HEK293T (cell line): ENCODE measurements at regions not wholly inside any gene's neighbourhood (a gene's known extent, or its start where the extent isn't known, plus 50 kb on each side); places are given as distances from the start of the nearest gene placed in this dataset.

Experiments used
- ARNT ChIP-seq: fragments of 450-650 bp; IDR thresholded peaks from 2 replicates; pipeline ENCODE4 v1.6.1; 2017; ENCODE audit warnings: mild to moderate bottlenecking
- BHLHE40 ChIP-seq: fragments of 450-650 bp; IDR thresholded peaks from 2 replicates; pipeline ENCODE4 v1.6.1; 2016; ENCODE audit warnings: mild to moderate bottlenecking, moderate library complexity, borderline replicate concordance
- FOXA1 ChIP-seq: fragments of 450-650 bp; IDR thresholded peaks from 2 replicates; pipeline ENCODE4 v1.6.1; 2016; ENCODE audit warnings: mild to moderate bottlenecking
- FOXM1 ChIP-seq: fragments of 450-650 bp; IDR thresholded peaks from 2 replicates; pipeline ENCODE4 v1.6.1; 2017; ENCODE audit warnings: mild to moderate bottlenecking, borderline replicate concordance
- HDGF ChIP-seq: fragments of 450-650 bp; IDR thresholded peaks from 2 replicates; pipeline ENCODE4 v1.6.1; 2017; ENCODE audit warnings: antibody characterized with exemption, borderline replicate concordance
- L3MBTL2 ChIP-seq: fragments of 450-650 bp; conservative IDR thresholded peaks from 2 replicates; pipeline ENCODE4 v1.6.1; 2016; ENCODE audit warnings: mild to moderate bottlenecking
- NFRKB ChIP-seq: fragments of 450-650 bp; IDR thresholded peaks from 2 replicates; pipeline ENCODE4 v1.6.1; 2016; ENCODE audit warnings: mild to moderate bottlenecking, moderate library complexity
- SP1 ChIP-seq: fragments of 450-650 bp; IDR thresholded peaks from 2 replicates; pipeline ENCODE4 v1.6.1; 2017
- ZNF384 ChIP-seq: fragments of 450-650 bp; IDR thresholded peaks from 2 replicates; pipeline ENCODE4 v1.6.1; 2016

DNA sequence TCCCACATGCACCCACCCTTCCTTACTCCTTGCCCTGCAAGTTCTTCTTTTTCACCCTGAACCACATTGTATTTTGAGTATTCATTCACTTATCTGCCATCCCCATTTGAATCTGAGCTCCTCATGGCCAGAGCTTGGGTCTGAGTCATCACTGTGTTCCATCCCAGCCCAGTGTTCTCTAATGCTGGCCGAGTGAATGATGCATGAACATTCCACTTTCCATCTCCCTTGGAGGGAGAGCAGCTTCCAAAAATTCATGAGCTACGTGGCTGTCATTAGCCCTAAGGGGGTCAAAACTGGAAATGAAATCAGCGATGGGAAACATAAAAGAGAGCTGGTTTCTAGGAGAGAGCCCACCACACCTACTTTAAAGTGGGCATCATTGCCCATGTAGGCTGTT, 187.0 kb upstream of the USP24 start:
- TF ChIP-seq NFRKB, result no peak
- no peak for TF ChIP-seq ZNF384
- TF ChIP-seq L3MBTL2, result no peak
- no peak for TF ChIP-seq ARNT
- TF ChIP-seq FOXA1, result no peak
- TF ChIP-seq BHLHE40, result no peak
- no peak for TF ChIP-seq FOXM1
- no peak for TF ChIP-seq HDGF
- no peak for TF ChIP-seq SP1
